ENCODE measurements at regions not wholly inside any gene's neighbourhood (a gene's known extent, or its start where the extent isn't known, plus 50 kb on each side); places are given as distances from the start of the nearest gene placed in this dataset.

DNA sequence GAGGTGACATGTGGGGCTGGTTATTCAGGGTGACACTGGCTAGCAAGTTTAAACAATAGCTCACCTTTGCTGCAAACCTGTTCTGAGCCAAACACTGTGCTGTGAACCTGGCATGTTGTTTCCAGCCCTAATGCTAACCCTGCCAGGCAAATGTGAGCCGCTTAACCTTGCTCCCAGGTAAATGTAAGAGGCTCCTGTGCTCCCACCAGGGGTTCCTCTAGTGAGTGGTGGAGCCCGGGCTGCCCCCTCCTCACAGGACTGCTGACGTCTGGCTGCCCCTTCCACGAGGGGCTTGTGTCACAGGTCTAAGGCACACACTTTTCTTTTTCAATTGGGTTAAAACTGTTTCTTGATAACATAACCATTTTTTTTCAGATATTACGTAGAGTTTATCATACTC is 223.7 kb downstream of the DCDC2C start:
- DNase-seq (ENCODE audit: low spot score): no peak
- in situ Hi-C loops (cut with MboI; ENCODE audit: low pct_unique_long_range_greater_than_20kb, low sequenced_read_pairs, unreplicated experiment): no loop called here
- TF ChIP-seq, protein P1, sequence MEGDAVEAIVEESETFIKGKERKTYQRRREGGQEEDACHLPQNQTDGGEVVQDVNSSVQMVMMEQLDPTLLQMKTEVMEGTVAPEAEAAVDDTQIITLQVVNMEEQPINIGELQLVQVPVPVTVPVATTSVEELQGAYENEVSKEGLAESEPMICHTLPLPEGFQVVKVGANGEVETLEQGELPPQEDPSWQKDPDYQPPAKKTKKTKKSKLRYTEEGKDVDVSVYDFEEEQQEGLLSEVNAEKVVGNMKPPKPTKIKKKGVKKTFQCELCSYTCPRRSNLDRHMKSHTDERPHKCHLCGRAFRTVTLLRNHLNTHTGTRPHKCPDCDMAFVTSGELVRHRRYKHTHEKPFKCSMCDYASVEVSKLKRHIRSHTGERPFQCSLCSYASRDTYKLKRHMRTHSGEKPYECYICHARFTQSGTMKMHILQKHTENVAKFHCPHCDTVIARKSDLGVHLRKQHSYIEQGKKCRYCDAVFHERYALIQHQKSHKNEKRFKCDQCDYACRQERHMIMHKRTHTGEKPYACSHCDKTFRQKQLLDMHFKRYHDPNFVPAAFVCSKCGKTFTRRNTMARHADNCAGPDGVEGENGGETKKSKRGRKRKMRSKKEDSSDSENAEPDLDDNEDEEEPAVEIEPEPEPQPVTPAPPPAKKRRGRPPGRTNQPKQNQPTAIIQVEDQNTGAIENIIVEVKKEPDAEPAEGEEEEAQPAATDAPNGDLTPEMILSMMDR (IDR thresholded peaks at IDR 0.05; ENCODE audit: extremely low read depth, insufficient read depth, missing control alignments): no peak

DNA sequence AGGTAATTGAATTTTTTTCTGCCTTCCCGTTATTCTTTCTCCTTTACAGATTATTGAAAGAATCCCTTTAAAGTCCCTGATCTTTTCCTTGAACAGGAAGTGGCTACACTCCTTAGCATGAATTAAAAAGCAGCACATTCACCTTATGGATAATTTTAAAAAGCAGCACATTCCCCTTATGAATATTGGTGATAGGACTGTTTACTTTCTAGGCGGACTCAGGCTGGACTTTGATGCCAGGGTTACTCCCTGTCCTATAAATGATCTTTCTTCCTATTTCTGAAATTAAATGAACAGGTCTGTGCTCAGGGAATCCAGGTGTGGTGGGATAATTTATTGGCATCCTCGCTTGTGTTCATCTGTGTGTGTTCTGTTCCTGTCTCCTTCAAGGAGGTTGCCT is 226.0 kb downstream of the DCDC2C start:
- in situ Hi-C loops (cut with MboI; ENCODE audit: low pct_unique_long_range_greater_than_20kb, low sequenced_read_pairs, unreplicated experiment): no loop called here
- no peak for DNase-seq (ENCODE audit: low spot score)
- TF ChIP-seq, protein P1 (IDR thresholded peaks at IDR 0.05; ENCODE audit: extremely low read depth, insufficient read depth, missing control alignments): no peak

DNA sequence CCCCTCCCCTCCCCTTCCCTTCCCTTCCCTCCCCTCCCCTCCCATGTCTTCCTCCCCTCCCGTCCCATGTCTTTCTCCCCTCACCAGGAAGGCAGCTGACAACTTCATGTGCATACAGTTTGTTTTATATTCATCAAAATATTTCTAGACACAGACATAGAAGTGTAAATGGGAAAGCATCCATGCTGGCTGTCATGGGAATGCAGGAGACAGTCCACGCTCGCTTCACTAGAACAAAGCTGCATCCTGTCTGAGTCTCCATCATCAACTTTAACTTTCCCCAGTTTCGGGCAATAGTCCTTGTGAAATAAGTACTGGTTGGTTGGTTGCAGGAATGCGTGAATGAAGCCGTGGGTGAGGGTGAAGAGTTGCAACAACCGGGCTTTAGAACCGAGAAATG is 226.9 kb downstream of the DCDC2C start:
- no peak for DNase-seq (ENCODE audit: low spot score)
- TF ChIP-seq, protein P1 (IDR thresholded peaks at IDR 0.05; ENCODE audit: extremely low read depth, insufficient read depth, missing control alignments): no peak
- in situ Hi-C loops (cut with MboI; ENCODE audit: low pct_unique_long_range_greater_than_20kb, low sequenced_read_pairs, unreplicated experiment): no loop called here

DNA sequence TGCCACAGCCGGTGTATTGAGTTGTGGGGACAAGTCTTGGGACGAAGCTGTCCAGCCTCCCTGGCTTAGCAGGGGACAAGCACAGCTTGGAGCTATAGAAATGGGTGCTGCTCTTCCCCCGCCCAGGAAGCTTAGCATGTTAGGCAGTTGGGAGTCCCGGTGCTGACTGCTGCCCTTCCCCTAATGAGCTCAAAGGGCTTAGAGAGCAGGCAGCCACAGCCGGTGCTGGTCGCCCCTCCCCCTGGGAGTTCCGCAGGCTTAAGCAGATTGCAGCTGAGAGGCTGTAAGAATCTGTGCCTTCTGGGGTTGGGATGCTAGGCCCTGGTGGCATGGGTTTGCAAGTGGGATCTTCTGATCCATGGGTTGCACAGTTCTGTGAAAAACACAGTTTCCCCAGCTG is 237.3 kb downstream of the DCDC2C start:
- TF ChIP-seq, protein P1 (IDR thresholded peaks at IDR 0.05; ENCODE audit: extremely low read depth, insufficient read depth, missing control alignments): no peak
- in situ Hi-C loops (cut with MboI; ENCODE audit: low pct_unique_long_range_greater_than_20kb, low sequenced_read_pairs, unreplicated experiment): no loop called here
- no peak for DNase-seq (ENCODE audit: low spot score)

DNA sequence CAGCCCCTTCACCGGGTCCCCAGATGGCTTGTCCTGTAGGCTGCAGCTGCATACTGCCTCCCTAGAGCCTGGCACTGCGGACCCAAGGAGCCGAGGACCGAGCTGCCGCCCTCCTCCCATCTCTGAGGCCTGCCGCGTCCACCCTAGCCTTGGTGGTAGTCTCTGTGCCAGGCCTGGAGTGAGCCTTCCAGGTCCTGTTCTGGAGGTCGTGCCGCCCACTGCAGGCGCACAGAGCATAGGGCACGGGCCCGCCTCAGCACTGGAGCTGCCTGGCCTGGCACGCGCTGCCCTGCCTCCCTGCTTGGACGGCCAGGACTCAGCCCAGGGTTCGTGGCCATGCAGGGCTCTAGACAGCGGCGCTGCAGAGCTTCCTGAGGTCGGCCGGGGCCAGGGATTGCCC is 239.5 kb downstream of the DCDC2C start:
- TF ChIP-seq, protein P1 (IDR thresholded peaks at IDR 0.05; ENCODE audit: extremely low read depth, insufficient read depth, missing control alignments): no peak
- in situ Hi-C loops (cut with MboI; ENCODE audit: low pct_unique_long_range_greater_than_20kb, low sequenced_read_pairs, unreplicated experiment): no loop called here
- no peak for DNase-seq (ENCODE audit: low spot score)

DNA sequence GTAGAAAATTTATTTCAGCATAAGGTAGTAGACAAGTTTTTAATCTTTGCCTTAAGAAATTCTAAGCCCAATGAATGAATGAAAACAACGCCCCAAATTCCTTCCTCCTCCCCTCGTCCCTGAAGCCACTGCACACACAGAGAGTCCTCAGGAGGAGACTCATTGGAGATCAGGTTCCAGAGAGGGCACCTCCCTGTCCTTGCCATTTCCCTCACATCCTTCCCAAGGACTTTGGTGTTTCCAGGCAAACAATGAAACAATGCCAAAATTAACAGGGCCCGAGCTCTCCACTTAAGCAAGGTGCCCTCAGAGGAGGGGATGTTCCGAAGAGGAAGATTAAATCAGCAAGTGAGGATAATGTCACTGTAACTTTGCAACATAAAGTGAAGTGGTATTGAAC is 240.7 kb downstream of the DCDC2C start:
- in situ Hi-C loops (cut with MboI; ENCODE audit: low pct_unique_long_range_greater_than_20kb, low sequenced_read_pairs, unreplicated experiment): no loop called here
- TF ChIP-seq, protein P1 (IDR thresholded peaks at IDR 0.05; ENCODE audit: extremely low read depth, insufficient read depth, missing control alignments): no peak
- DNase-seq (ENCODE audit: low spot score): no peak

DNA sequence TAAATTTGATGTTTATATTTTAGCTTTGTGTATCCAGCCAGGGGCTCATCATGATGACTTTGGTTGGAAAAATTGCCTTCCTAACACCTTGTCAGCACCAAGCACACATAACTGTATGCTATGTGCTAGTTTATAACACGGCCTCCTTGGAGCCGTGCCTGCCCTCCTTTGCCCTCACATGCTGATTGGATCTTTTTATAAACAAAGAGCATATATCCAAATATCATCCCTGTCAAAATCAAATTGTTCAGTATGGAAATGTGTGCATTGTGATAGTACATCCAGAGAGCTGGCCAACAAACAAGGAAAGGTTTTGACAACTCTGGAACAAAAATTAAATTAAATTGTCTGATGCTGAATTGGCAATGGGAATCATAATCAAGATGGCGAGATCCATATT is 241.5 kb downstream of the DCDC2C start:
- in situ Hi-C loops (cut with MboI; ENCODE audit: low pct_unique_long_range_greater_than_20kb, low sequenced_read_pairs, unreplicated experiment): no loop called here

More for the DNA sequence above, 241.5 kb downstream of the DCDC2C start:
- no peak for DNase-seq (ENCODE audit: low spot score)
- TF ChIP-seq, protein P1 (IDR thresholded peaks at IDR 0.05; ENCODE audit: extremely low read depth, insufficient read depth, missing control alignments): no peak
